Astrocyte (in vitro differentiated cells and primary cell): ENCODE measurements at regions not wholly inside any gene's neighbourhood (a gene's known extent, or its start where the extent isn't known, plus 50 kb on each side); places are given as distances from the start of the nearest gene placed in this dataset.

Source experiments
- DNase-seq: peaks from one replicate; pipeline ENCODE4 v3.0.0-alpha.2; 2010; ENCODE audit warnings: low read depth
- FAIRE-seq: peaks from 2 replicates; lab custom pipeline; 2011; peaks lifted over from hg19 to GRCh38; lab: Jason Lieb, UNC
- H2AFZ ChIP-seq: 2 replicates; pipeline ENCODE4 v1.6.0; 2012; ENCODE audit warnings: low read depth, low read length, inconsistent platforms
- H3K27ac ChIP-seq: 2 replicates; pipeline ENCODE4 v1.5.1; 2011; ENCODE audit warnings: low read depth, low read length, inconsistent platforms
- H3K27me3 ChIP-seq: 2 replicates; pipeline ENCODE4 v1.6.0; 2011; ENCODE audit warnings: low read length, inconsistent platforms; ENCODE audit not compliant: insufficient read depth
- H3K36me3 ChIP-seq: 2 replicates; pipeline ENCODE4 v1.5.1; 2011; ENCODE audit warnings: low read length, inconsistent platforms; ENCODE audit not compliant: insufficient read depth
- H3K4me1 ChIP-seq: 2 replicates; pipeline ENCODE4 v1.5.1; 2011; ENCODE audit warnings: low read length, inconsistent platforms; ENCODE audit not compliant: insufficient read depth
- H3K4me2 ChIP-seq: 2 replicates; pipeline ENCODE4 v1.6.0; 2012; ENCODE audit warnings: low read length, inconsistent platforms
- H3K4me3 ChIP-seq: 2 replicates; pipeline ENCODE4 v1.5.1; 2011; ENCODE audit warnings: low read depth, mild to moderate bottlenecking, low read length, inconsistent platforms; ENCODE audit not compliant: insufficient read depth
- H3K79me2 ChIP-seq: 2 replicates; pipeline ENCODE4 v1.6.0; 2012; ENCODE audit warnings: mild to moderate bottlenecking, low read length, inconsistent platforms; ENCODE audit not compliant: insufficient read depth
- H3K9ac ChIP-seq: 2 replicates; pipeline ENCODE4 v1.6.0; 2012; ENCODE audit warnings: mild to moderate bottlenecking, low read length, inconsistent platforms
- H3K9me3 ChIP-seq: 2 replicates; pipeline ENCODE4 v1.5.1; 2012; ENCODE audit warnings: low read depth, mild to moderate bottlenecking, low read length, inconsistent platforms; ENCODE audit not compliant: insufficient read depth
- H4K20me1 ChIP-seq: 2 replicates; pipeline ENCODE4 v1.6.0; 2012; ENCODE audit warnings: low read length, inconsistent platforms; ENCODE audit not compliant: insufficient read depth
- H3K27ac Mint-ChIP-seq: one replicate; pipeline ENCODE4 v1.8.0; 2021; ENCODE audit warnings: mild to moderate bottlenecking, mixed read lengths; ENCODE audit not compliant: unreplicated experiment
- H3K27me3 Mint-ChIP-seq: one replicate; pipeline ENCODE4 v1.8.0; 2021; ENCODE audit warnings: low read depth, mixed read lengths; ENCODE audit not compliant: unreplicated experiment
- H3K36me3 Mint-ChIP-seq: one replicate; pipeline ENCODE4 v1.8.0; 2021; ENCODE audit warnings: low read depth, mixed read lengths; ENCODE audit not compliant: unreplicated experiment
- H3K4me1 Mint-ChIP-seq: one replicate; pipeline ENCODE4 v1.8.0; 2021; ENCODE audit warnings: low read depth, mixed read lengths; ENCODE audit not compliant: unreplicated experiment
- H3K4me3 Mint-ChIP-seq: one replicate; pipeline ENCODE4 v1.8.0; 2021; ENCODE audit warnings: mild to moderate bottlenecking, moderate library complexity, mixed read lengths; ENCODE audit not compliant: unreplicated experiment
- H3K9me3 Mint-ChIP-seq: one replicate; pipeline ENCODE4 v1.8.0; 2021; ENCODE audit warnings: mild to moderate bottlenecking, mixed read lengths; ENCODE audit not compliant: unreplicated experiment
- EZH2 ChIP-seq: IDR thresholded peaks from 2 replicates; pipeline ENCODE4 v1.6.1; 2012; ENCODE audit warnings: mild to moderate bottlenecking, low read length, inconsistent platforms; ENCODE audit not compliant: insufficient read depth
- TF ChIP-seq, protein P1 (sequence below): IDR thresholded peaks from 2 replicates; pipeline ENCODE4 v1.5.1; 2011; ENCODE audit warnings: low read depth, mild to moderate bottlenecking, inconsistent platforms, low read length, moderate library complexity; ENCODE audit not compliant: insufficient read depth

DNA sequence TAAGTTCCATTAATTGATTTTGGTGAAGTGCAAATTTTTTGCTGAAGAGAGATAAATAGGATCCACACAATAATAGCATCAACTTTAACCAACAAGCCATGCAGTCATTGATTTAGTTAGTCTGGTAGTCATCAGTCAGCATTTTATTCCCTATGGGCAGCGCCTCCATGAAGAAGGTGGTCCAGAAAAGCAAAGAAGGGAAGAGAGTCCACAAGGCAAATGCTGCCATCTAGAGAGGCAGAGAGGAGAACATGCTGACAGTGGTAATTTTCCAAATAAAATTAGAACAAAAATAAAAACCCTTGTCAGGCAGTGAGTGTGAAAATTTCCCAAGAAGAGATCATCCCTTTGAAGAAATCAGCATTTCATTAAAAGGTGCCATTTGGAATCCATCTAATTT is 366.7 kb upstream of the FAM241A start:
- Mint-ChIP-seq H3K27me3 (no peaks in the 10 kb centered on the region), H3K9me3 (no peaks in the 10 kb centered on the region), H3K36me3 (no peaks in the 10 kb centered on the region), H3K27ac (peak overlapping the region; percentile 5), H3K4me3 (no peak overlapping the region), H3K4me1 (peaks cover 31% of the 10 kb centered on the region)
- no peak overlapping the region for H3K9ac ChIP-seq
- H3K27me3 ChIP-seq: no peaks in the 10 kb centered on the region
- FAIRE-seq: no peak
- no peaks in the 10 kb centered on the region for H3K79me2 ChIP-seq
- H3K9me3 ChIP-seq: no peaks in the 10 kb centered on the region
- no peak overlapping the region for H3K4me3 ChIP-seq
- H3K27ac ChIP-seq: no peak overlapping the region
- DNase-seq: no peak
- H3K36me3 ChIP-seq: no peaks in the 10 kb centered on the region
- H3K4me2 ChIP-seq: no peak overlapping the region
- no peak for TF ChIP-seq EZH2
- TF ChIP-seq, protein P1, sequence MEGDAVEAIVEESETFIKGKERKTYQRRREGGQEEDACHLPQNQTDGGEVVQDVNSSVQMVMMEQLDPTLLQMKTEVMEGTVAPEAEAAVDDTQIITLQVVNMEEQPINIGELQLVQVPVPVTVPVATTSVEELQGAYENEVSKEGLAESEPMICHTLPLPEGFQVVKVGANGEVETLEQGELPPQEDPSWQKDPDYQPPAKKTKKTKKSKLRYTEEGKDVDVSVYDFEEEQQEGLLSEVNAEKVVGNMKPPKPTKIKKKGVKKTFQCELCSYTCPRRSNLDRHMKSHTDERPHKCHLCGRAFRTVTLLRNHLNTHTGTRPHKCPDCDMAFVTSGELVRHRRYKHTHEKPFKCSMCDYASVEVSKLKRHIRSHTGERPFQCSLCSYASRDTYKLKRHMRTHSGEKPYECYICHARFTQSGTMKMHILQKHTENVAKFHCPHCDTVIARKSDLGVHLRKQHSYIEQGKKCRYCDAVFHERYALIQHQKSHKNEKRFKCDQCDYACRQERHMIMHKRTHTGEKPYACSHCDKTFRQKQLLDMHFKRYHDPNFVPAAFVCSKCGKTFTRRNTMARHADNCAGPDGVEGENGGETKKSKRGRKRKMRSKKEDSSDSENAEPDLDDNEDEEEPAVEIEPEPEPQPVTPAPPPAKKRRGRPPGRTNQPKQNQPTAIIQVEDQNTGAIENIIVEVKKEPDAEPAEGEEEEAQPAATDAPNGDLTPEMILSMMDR: no peak
- H4K20me1 ChIP-seq: no peaks in the 10 kb centered on the region
- no peak overlapping the region for H2AFZ ChIP-seq
- no peaks in the 10 kb centered on the region for H3K4me1 ChIP-seq

DNA sequence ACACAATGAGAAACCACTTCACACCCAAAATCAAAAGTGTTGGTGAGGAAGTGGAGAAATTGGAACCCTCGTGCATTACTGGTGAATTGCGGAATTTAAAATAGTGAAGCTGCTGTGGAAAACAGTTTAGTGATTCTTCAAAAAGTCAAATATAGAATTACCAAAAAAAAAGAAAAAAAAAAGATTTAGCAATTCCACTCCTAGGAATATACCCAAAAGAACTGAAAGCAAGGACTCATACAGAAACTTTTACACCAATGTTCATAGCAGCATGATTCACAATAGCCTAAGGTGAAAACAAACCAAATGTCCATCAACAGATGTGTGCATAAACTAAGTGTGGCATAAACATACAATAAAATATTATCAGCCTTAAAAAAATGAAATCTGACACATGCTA is 364.3 kb upstream of the FAM241A start:
- peaks cover 21% of the 10 kb centered on the region for H3K4me1 Mint-ChIP-seq
- no peak for FAIRE-seq

DNA sequence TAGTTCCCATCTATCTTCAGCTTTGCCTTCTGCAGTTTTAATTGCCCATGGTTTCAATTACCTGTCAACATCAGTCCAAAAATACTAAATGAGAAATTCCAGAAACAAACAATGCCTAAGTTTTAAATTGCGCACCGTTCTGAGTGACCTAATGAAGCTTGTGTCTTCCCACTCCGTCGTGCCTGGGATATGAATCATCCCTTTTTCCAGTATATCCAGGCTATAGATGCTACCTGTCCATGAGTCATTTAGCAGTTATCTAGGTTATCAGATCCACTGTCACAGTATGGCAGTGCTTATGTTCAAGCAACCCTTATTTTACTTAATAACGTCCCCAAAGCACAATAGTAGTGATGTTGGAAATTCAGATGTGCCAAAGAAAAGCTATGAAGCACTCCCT is 363.6 kb upstream of the FAM241A start:
- Mint-ChIP-seq H3K9me3 (no peaks in the 10 kb centered on the region), H3K36me3 (no peaks in the 10 kb centered on the region), H3K4me1 (peaks cover 15% of the 10 kb centered on the region), H3K27ac (no peak overlapping the region), H3K27me3 (peaks cover 4% of the 10 kb centered on the region), H3K4me3 (no peak overlapping the region)
- Histone ChIP-seq H3K4me1 (no peaks in the 10 kb centered on the region), H3K9me3 (no peaks in the 10 kb centered on the region), H3K4me3 (no peak overlapping the region), H4K20me1 (no peaks in the 10 kb centered on the region), H3K27me3 (no peaks in the 10 kb centered on the region), H3K79me2 (no peaks in the 10 kb centered on the region), H3K4me2 (no peak overlapping the region), H3K36me3 (no peaks in the 10 kb centered on the region), H3K27ac (no peak overlapping the region), H3K9ac (no peak overlapping the region), H2AFZ (no peak overlapping the region)
- FAIRE-seq (no peak), DNase-seq (no peak)
- TF ChIP-seq EZH2: no peak
- TF ChIP-seq, protein P1: no peak

More for the DNA sequence above, 364.3 kb upstream of the FAM241A start:
- H3K79me2 ChIP-seq: no peaks in the 10 kb centered on the region
- no peak overlapping the region for H3K4me3 ChIP-seq
- H3K4me2 ChIP-seq: no peak overlapping the region
- Mint-ChIP-seq H3K27me3 (no peaks in the 10 kb centered on the region), H3K36me3 (no peaks in the 10 kb centered on the region), H3K27ac (no peak overlapping the region), H3K4me3 (no peak overlapping the region), H3K9me3 (no peaks in the 10 kb centered on the region)
- H3K9me3 ChIP-seq: no peaks in the 10 kb centered on the region
- no peaks in the 10 kb centered on the region for H3K27me3 ChIP-seq
- no peak for TF ChIP-seq EZH2
- TF ChIP-seq, protein P1: no peak
- H3K9ac ChIP-seq: no peak overlapping the region
- no peak for DNase-seq
- no peaks in the 10 kb centered on the region for H4K20me1 ChIP-seq
- no peak overlapping the region for H3K27ac ChIP-seq
- no peak overlapping the region for H2AFZ ChIP-seq
- H3K36me3 ChIP-seq: no peaks in the 10 kb centered on the region
- no peaks in the 10 kb centered on the region for H3K4me1 ChIP-seq
